NCI-H748 (cell line): ENCODE measurements at regions not wholly inside any gene's neighbourhood (a gene's known extent, or its start where the extent isn't known, plus 50 kb on each side); places are given as distances from the start of the nearest gene placed in this dataset.
"Not testable (repeated sequence)": the region's sequence is repeated elsewhere in the genome, so short reads cannot be mapped to it uniquely, and the experiment has no call there.

Source experiments
- DNase-seq: peaks from one replicate; lab custom pipeline; 2025; ENCODE audit not compliant: unreplicated experiment; lab: John Stamatoyannopoulos, UW

DNA sequence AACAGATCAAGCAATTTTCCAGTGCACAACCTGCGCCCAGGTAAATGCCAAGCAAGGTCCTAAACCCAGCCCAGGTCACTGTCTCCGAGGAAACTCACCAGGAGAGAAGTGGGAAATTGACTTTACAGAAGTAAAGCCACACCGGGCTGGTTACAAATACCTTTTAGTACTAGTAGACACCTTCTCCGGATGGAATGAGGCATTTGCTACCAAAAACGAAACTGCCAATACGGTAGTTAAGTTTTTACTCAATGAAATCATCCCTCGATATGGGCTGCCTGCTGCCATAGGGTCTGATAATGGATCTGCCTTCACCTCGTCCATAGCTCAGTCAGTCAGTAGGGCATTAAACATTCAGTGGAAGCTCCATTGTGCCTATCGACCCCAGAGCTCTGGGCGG, 459.0 kb upstream of the HTR1E start:
- DNase-seq = not testable (repeated sequence)

GRCh38 chr6:86477500-86478148, 459.7 kb upstream of the HTR1E start:
- peak; percentile 70 for DNase-seq

DNA sequence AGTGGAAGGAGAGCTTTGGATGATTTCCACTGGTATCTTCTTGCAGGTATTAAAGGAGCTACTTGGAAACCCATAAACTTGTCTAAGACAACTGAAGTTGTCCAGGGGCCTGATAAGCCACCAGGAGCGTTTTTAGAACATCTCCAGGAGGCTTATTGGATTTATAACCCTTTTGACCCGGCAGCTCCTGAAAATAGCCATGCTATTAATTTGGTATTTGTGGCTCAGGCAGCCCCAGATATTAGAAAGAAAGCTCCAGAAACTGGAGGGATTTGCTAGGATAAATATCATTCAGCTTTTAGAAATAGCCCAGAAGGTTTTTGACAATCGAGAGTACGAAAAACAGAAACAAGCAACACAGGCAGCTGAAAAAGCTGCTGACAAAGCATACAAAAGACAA, 461.0 kb upstream of the HTR1E start:
- DNase-seq = no peak

DNA sequence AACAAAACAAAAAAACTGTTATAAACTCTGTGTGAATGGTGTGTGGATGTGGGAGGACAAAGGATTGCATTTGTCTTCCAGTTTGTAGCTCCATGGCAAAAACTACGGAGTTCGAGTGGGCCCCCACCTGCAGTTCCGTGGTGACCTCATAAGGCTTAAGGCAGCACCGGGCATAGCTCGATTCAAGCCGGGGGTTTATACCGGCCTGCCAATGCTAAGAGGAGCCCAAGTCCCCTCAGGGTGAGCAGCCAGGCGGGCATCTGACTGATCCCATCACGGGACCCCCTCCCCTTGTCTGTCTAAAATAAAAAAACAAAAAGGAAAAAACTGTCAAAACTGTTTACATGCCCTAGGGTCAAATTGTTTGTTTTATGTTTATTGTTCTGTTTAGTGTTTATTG, 463.2 kb upstream of the HTR1E start:
- DNase-seq = no peak

- no peak for DNase-seq
These were observed 465.5 kb upstream of the HTR1E start for GRCh38 chr6:86471791-86472190.

- no peak for DNase-seq
These were observed 477.4 kb upstream of the HTR1E start for GRCh38 chr6:86459978-86460377.

DNA sequence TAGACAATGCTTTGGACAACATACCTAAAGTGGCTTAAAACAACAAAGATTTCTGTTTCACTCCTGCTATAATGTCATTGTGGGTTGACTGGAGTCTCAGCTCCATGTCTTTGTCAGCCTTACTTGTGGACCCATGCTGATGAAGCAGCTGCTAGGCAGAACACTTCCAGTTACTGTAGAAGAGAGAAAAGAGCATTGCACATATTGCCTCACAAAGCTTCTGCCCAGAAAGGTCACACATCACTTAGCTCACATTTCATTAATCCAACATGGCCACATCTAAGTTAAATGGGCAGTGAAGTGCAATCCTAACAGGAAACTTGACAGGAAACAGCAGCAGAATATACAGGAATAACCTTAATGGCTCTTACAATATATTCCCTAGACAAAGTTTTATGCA, 480.5 kb upstream of the HTR1E start:
- no peak for DNase-seq

DNA sequence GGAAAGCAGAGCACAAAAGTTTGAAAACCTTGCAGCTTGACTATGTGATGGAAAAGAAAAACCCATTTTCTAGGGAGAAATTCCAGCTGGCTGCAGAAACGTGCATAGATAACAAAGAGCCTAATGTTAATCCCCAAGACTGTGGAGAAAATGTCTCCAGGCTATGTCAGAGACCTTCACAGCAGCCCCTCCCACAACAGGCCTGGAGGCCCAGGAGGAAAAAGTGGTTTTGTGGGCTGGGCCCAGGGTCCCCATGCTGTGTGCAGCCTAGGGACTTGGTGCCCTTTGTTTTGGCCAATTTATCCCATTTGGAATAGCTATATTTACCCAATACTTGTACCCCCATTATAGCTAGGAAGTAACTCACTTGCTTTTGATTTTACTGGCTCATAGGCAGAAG, 484.1 kb upstream of the HTR1E start:
- no peak for DNase-seq

- DNase-seq = no peak
These were observed 488.9 kb upstream of the HTR1E start for GRCh38 chr6:86448398-86448797.

DNA sequence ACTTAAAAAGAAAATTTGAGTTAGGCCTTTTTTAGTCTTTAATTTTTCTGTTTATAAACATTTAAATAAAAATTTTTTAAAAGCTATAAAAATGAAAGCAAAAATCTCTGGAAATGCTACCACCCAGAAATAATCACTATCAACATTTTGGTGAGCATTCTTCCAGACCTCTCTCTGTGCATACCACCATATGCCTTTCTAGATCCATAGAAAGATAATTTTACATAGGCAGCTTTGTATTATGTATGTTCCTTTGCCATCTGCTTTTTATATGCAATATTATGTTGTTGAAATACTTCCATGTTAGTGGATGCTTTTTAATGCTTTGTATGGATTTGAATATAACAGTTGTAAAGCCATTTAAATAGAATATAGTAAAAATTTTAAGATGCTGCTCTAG, 496.7 kb upstream of the HTR1E start:
- DNase-seq = no peak

GRCh38 chr6:86423571-86423970, 513.8 kb upstream of the HTR1E start:
- no peak for DNase-seq

DNA sequence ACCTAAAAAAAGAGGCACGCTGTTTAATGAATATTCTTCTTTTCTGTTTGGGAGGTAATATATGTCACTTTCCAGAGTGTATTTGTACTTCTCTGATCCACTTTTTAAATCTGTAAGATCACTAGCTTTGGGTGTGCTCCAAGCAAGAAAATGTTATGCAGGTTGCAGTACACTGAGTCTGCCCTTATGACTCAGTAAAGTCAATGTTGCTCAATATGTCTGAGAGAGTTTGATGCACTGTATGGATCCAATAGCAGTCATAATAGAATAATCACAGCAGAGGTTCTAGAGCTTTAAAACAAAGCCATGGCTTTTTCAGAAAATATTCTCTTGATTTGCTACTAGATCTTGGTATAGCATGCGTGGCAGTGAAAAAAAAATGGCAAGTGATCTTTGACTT, 525.3 kb upstream of the HTR1E start:
- no peak for DNase-seq

DNA sequence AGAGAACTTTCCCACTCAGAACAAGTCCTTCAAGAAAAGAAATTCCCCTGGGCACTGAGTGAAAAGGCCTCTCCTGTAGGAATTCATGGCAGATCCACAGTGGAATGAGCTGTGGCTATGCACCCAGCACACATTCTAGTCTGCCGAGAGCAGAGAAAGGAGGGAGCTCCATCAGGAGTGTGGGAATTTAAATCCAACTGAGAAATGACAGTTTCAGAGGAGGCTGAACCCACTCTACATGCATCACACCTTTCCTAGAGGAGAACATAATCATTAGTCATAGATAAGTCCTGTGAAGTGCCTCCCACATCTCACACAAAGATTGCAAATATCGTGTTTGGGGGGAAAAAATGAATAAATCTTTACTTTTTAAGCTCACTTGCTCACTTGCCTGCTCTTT, 530.2 kb upstream of the HTR1E start:
- no peak for DNase-seq

DNA sequence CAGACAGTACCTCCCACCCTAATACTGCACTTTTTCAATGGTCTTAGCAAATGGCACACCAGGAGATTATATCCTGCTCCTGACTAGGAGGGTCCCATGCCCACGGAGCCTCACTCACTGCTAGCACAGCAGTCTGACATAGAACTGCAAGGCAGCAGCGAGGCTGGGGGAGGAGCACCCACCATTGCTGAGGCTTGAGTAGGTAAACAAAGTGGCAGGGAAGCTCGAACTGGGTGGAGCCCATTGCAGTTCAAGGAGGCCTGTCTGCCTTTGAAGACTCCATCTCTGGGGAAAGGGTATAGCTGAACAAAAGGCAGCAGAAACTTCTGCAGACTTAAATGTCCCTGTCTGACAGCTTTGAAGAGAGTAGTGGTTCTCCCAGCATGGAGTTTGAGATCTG, 544.5 kb upstream of the HTR1E start:
- not testable (repeated sequence) for DNase-seq

GRCh38 chr6:86380571-86381125, 556.7 kb upstream of the HTR1E start:
- no peak for DNase-seq

DNA sequence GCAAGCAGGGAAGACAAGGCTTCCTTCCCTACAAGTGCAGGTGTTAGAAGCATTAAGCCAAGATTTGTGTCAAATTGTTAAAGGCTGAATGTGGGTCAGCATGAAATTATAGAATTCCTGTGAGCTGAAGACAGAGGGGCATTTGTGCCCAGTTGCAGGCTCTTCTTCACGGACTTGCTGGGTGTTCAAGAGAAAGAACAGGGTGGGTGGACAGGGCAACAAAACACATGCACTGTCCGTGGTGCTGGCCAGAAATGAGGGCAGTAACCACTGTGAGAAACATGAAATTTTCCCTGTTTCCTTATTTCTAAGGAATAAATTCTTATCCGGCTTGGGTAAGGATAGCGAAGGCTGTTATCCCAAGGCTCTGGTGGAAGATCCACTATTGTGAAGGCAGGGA, 579.5 kb upstream of the HTR1E start:
- no peak for DNase-seq

DNA sequence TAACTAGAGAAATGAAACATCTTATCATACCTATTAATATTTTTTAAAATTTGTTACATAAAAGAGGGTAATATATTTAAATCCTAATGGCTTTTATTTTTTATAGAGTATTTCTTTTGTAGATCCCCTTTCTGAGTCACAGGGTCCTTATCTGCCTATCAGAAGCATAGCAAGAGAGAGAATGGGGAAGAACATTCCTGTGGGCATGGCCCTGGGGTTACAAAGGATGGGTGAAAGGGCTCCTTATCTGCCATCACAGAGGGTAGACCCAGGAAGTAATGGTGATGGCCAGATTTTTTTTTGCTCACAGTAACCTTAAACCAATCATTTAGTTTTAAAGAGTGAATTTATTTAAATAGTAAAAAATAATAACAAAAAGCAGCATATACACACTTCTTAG, 582.1 kb upstream of the HTR1E start:
- no peak for DNase-seq

DNA sequence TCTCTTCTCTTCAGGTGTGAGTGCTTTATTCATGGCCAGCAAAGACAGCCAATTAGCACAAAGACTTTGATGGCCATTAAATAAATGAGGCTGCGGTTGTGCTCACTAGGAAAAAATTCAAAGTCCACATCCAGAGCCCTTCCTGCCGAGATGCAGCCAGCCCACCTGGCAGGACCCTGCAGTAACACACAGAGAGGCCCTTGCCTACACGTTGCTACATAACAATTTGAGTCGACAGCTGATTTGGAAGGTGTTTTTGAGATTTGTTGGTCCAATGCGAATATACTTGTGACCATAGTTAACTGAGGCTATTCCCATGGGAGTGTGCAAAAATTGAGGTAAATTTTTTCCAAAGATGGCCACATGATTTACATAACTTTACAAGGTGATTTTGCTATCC, 605.4 kb upstream of the HTR1E start:
- DNase-seq = no peak

GRCh38 chr6:86331265-86331840, 606.0 kb upstream of the HTR1E start:
- DNase-seq = no peak

DNA sequence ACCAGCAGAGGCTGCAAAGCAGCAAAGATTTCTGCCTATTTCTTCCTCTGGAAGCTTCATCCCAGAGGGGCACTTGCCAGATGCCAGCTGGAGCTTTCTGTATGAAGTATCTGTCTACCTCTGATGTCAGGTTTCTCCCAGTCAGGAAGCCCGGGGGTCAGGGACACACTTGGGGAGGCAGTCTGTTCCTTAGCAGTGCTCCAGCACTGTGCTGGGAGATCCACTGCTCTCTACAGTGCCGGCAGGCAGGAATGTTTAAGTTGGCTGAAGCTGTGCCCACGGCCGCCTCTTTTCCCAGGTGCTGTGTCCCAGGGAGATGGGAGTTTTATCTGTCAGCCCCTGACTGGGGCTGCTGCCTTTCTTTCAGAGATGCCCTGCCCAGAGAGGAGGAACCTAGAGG, 631.1 kb upstream of the HTR1E start:
- DNase-seq = no peak

- no peak for DNase-seq
These were observed 643.2 kb upstream of the SYNCRIP start for GRCh38 chr6:86285876-86286275.

DNA sequence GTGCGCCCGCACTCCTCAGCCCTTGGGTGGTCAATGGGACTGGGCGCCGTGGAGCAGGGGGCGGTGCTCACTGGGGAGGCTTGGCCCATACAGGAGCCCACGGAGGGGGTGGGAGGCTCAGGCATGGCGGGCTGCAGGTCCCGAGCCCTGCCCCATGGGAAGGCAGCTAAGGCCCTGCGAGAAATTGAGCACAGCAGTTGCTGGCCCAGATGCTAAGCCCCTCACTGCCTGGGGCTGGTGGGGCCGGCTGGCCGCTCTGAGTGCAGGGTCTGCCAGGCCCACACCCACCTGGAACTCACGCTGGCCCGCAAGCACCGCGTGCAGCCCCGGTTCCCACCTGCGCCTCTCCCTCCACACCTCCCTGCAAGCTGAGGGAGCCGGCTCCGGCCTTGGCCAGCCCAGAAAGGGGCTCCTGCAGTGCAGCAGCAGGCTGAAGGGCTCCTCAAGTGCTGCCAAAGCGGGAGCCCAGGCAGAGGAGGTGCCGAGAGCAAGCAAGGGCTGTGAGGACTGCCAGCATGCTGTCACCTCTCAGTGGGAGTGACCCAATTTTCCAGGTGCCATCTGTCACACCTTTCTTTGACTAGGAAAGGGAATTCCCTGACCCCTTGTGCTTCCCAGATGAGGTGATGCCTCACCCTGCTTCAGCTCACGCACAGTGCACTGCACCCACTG, 642.3 kb upstream of the SYNCRIP start:
- not testable (repeated sequence) for DNase-seq
